ENCODE measurements at regions not wholly inside any gene's neighbourhood (a gene's known extent, or its start where the extent isn't known, plus 50 kb on each side); places are given as distances from the start of the nearest gene placed in this dataset.
"Not testable (repeated sequence)": the region's sequence is repeated elsewhere in the genome, so short reads cannot be mapped to it uniquely, and the experiment has no call there.

- TF ChIP-seq CTCF (conservative IDR thresholded peaks at IDR 0.05 in 1 of 2, IDR thresholded peaks at IDR 0.05 in 1 of 2; ENCODE audit: extremely low read depth in 1 of 2, insufficient read depth in 1 of 2, low read depth in 1 of 2, low read length in 2 of 2); EZH2 (IDR thresholded peaks at IDR 0.05; ENCODE audit: borderline replicate concordance, low read length): not testable (repeated sequence)
Measured at GRCh38 chr2:111263380-111264017, 142.8 kb downstream of the BCL2L11 start.

Data from mammary epithelial cell (primary cell).